Upper lobe of left lung (tissue), 6 donors: ENCODE measurements at regions not wholly inside any gene's neighbourhood (a gene's known extent, or its start where the extent isn't known, plus 50 kb on each side); places are given as distances from the start of the nearest gene placed in this dataset.

Source experiments
- ATAC-seq, 2 donors: fragments of 200-7000 bp; cut with Tn5 transposase; one replicate each; pipeline ENCODE4 v1.9.1; 2022; ENCODE audit warnings: mild to moderate bottlenecking in 2 of 2, moderate library complexity in 2 of 2; ENCODE audit not compliant: low FRiP score in 2 of 2
- DNase-seq, 2 donors: peaks; one replicate each; pipeline ENCODE4 v3.0.0-alpha.2; 2019 to 2020
- H3K27ac ChIP-seq, 4 donors: fragments of 200-600 bp; sonication (generic); one replicate each; pipeline ENCODE4 v1.5.1; 2016 to 2019
- H3K27me3 ChIP-seq, 4 donors: fragments of 200-600 bp; sonication (generic); one replicate each; pipeline ENCODE4 v1.5.1; 2017 to 2019
- H3K36me3 ChIP-seq, 4 donors: fragments of 200-600 bp; sonication (generic); one replicate each; pipeline ENCODE4 v1.5.1; 2016 to 2019
- H3K4me1 ChIP-seq, 4 donors: fragments of 200-600 bp; sonication (generic); one replicate each; pipeline ENCODE4 v1.5.1; 2018 to 2019
- H3K4me3 ChIP-seq, 4 donors: fragments of 200-600 bp; sonication (generic); one replicate each; pipeline ENCODE4 v1.5.1; 2017 to 2019; ENCODE audit warnings: mild to moderate bottlenecking in 2 of 4, moderate library complexity in 1 of 4
- H3K9me3 ChIP-seq, 4 donors: fragments of 200-600 bp; sonication (generic); one replicate each; pipeline ENCODE4 v1.5.1; 2018 to 2019
- EP300 ChIP-seq, 4 donors: sonication (generic); formaldehyde crosslinking; IDR thresholded peaks; one replicate each; pipeline ENCODE4 v1.5.1; 2017; ENCODE audit warnings: antibody characterized with exemption in 4 of 4, control low read depth in 2 of 4
- POLR2A ChIP-seq, 4 donors: fragments of 450-650 bp; IDR thresholded peaks; one replicate each; pipeline ENCODE4 v1.5.1; 2016 to 2017; ENCODE audit warnings: antibody characterized with exemption in 4 of 4, mild to moderate bottlenecking in 2 of 4
- POLR2AphosphoS5 ChIP-seq, 2 donors: sonication (generic); formaldehyde crosslinking; IDR thresholded peaks; one replicate each; pipeline ENCODE4 v1.5.1; 2017; ENCODE audit warnings: antibody characterized with exemption in 2 of 2
- WGBS, 2 donors: methylation state at CpG; one replicate each; pipeline ENCODE4 v1.1.5; 2017 to 2018; 5-methylcytosine and 5-hydroxymethylcytosine counted together
- TF ChIP-seq, protein P1 (sequence below), 6 experiments: fragments of 450-650 bp in 4 of 6; fragments of 200-600 bp in 2 of 6; sonication (generic) in 2 of 6; IDR thresholded peaks; one replicate each; pipeline ENCODE4 v1.5.1; 2016 to 2019; ENCODE audit warnings: antibody characterized with exemption in 6 of 6
- donor health status: DM: no; HTN: no; CAD: no; lungs with moderate emphysema.
- donor health status: DM: no; HTN: yes; CAD: no; lungs with severe emphysema.

DNA sequence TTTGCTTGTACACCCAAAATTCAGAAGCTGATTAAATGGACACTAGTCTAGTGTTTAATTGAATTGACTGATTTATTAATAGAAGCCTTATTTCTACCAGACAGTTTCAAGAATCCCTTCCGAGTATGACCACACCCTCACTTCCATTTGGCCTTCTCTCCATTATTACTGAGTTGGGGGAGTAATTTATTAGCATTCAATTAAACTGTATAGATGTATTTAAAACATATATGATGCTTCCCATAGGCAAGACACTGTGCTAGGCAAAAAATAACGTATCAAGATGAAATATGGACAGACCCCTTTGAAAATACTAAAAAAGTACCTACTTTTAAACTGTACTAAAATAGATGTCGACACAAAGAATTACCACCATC, 112.9 kb upstream of the PHACTR1 start:
- no peak overlapping the region for H3K4me3 ChIP-seq
- H3K4me1 ChIP-seq: peaks cover 0 to 24% (median 10%) of the 10 kb centered on the region in 4 donors
- no peak for DNase-seq
- H3K27ac ChIP-seq: no peak overlapping the region
- 64 to 66% methylated on average over 3 of the region's 3 CpGs for WGBS, 2 donors
- H3K36me3 ChIP-seq: no peaks in the 10 kb centered on the region
- TF ChIP-seq, protein P1, sequence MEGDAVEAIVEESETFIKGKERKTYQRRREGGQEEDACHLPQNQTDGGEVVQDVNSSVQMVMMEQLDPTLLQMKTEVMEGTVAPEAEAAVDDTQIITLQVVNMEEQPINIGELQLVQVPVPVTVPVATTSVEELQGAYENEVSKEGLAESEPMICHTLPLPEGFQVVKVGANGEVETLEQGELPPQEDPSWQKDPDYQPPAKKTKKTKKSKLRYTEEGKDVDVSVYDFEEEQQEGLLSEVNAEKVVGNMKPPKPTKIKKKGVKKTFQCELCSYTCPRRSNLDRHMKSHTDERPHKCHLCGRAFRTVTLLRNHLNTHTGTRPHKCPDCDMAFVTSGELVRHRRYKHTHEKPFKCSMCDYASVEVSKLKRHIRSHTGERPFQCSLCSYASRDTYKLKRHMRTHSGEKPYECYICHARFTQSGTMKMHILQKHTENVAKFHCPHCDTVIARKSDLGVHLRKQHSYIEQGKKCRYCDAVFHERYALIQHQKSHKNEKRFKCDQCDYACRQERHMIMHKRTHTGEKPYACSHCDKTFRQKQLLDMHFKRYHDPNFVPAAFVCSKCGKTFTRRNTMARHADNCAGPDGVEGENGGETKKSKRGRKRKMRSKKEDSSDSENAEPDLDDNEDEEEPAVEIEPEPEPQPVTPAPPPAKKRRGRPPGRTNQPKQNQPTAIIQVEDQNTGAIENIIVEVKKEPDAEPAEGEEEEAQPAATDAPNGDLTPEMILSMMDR (IDR thresholded peaks at IDR 0.05): peak in 1 of 6 experiments; percentile 17
- TF ChIP-seq EP300 (IDR thresholded peaks at IDR 0.05): no peak
- TF ChIP-seq POLR2AphosphoS5 (IDR thresholded peaks at IDR 0.05): no peak
- ATAC-seq: no peak
- no peaks in the 10 kb centered on the region for H3K27me3 ChIP-seq
- H3K9me3 ChIP-seq: no peaks in the 10 kb centered on the region

DNA sequence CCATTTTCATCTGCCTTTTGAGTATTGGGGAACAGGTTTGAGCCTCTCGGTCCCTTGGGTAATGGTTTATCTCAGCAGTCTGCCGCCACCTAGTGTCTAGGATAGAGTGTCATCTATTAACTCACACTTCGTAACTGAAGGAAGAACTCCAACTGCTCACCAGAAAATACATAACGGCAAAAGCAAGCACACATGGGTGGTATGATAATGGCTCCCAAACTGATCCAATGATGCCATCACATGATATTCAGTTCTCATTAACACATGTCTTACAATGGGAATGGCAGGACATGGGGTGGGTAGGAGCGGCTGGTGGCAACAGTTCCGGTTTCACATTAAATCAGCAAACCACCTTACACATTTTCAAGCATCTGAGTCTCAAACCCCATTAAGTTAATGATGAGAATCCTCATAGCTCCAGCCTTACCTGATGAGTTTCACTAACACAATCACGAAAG, 110.7 kb upstream of the PHACTR1 start:
- WGBS, 2 donors: 40 to 45% methylated on average over 7 of the region's 7 CpGs
- ATAC-seq: peak; percentile 75 to 78
- Histone ChIP-seq H3K36me3 (no peaks in the 10 kb centered on the region), H3K4me3 (no peak overlapping the region), H3K4me1 (peaks cover 0 to 25% (median 11%) of the 10 kb centered on the region in 4 donors), H3K27me3 (no peaks in the 10 kb centered on the region), H3K27ac (no peak overlapping the region), H3K9me3 (no peaks in the 10 kb centered on the region)
- TF ChIP-seq, protein P1 (IDR thresholded peaks at IDR 0.05): peak; percentile 47 to 80 (median 72)
- no peak for TF ChIP-seq POLR2A (IDR thresholded peaks at IDR 0.05)
- TF ChIP-seq POLR2AphosphoS5 (IDR thresholded peaks at IDR 0.05): no peak
- DNase-seq: peak in 1 of 2 donors; percentile 65

DNA sequence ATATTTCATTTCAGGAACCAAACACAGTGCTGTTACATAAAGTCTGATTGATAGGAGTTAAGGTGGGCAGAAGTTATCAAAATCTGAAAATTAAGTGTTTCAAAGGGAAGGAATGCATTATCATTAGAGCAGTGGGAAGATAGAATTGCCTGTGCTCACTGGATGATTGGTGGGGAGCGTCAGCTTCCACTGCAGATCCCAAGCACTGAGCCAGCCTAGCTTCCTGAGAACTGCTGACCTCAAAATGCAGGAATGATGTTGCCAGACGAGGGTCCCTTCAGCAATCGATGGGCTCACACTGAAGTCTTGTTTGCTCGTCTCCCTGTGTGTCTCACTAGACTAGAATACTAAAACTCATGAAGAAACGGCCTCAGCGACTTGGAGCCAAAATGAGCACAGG, 110.0 kb upstream of the PHACTR1 start:
- TF ChIP-seq, protein P1 (IDR thresholded peaks at IDR 0.05): no peak
- Histone ChIP-seq H3K4me3 (no peak overlapping the region), H3K4me1 (peaks cover 0 to 25% (median 11%) of the 10 kb centered on the region in 4 donors), H3K27ac (no peak overlapping the region), H3K36me3 (no peaks in the 10 kb centered on the region), H3K9me3 (no peaks in the 10 kb centered on the region), H3K27me3 (no peaks in the 10 kb centered on the region)
- ATAC-seq (no peak), DNase-seq (no peak)
- WGBS, 2 donors: 86 to 93% methylated on average over 6 of the region's 6 CpGs

DNA sequence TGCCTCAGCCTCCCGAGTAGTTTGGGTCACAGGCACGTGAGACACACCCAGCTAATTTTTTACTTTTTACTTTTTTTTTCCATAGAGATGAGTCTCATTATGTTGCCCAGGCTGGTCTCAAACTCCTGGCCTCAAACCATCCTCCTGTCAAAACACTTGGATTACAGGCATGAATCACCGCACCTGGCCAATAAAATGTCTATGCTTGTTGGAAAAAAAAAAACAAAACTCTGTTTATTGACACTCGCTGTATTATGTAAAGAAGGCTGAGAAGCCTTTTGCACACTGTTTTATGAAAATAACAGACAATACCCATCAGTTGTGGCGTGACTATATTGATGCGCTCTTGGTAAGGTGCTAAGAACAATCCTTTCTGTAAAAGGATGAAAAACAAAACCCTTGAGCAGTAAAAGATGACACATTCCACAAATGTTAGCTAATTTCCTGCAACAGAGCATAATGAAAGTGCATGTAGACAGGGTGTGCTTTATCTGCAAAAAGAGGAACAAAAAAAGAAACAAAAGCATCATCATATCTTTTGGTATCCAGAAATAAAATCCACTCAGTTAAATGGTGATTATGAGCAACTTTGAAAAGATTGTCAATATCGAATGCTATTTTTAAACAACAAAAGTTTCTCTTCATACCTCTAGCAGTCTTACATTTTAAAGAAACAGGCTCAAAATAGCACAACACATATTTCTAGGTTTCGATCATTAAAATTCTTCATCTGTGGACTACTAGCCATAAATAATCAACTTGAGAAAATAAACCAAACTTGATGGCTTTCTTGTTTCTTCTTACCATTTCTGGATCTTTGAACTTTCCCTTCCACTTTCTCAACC, 108.3 kb upstream of the PHACTR1 start:
- 63 to 69% methylated on average over 8 of the region's 8 CpGs for WGBS, 2 donors
- Histone ChIP-seq H3K27ac (peak overlapping the region in 1 of 4 donors; percentile 4), H3K4me1 (peaks cover 0 to 10% (median 4%) of the 10 kb centered on the region in 4 donors), H3K36me3 (no peaks in the 10 kb centered on the region), H3K4me3 (no peak overlapping the region), H3K27me3 (no peaks in the 10 kb centered on the region), H3K9me3 (no peaks in the 10 kb centered on the region)
- DNase-seq (no peak), ATAC-seq (peak in 1 of 2 donors; percentile 34)
- TF ChIP-seq POLR2A (IDR thresholded peaks at IDR 0.05) (no peak), POLR2AphosphoS5 (IDR thresholded peaks at IDR 0.05) (no peak), EP300 (IDR thresholded peaks at IDR 0.05) (no peak)
- TF ChIP-seq, protein P1 (IDR thresholded peaks at IDR 0.05): no peak

DNA sequence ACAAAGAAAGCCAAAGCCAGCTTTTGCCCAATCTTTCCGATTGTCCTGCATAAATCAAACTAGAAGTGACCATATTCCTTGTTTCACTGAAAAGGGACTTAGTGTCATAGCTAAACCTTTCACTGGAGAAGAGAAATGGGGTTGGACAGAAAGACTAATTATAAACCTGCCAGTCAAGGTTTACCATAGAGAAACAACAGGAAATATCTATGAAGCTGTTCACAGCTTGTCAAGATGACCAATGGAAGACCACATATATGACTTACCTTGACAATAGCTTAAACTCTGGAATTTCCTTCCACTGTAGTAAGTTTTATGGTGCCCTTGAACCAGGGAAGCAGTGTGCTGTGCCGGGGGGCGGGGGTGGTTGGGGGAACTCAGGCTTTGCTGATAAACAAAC, 107.7 kb upstream of the PHACTR1 start:
- no peak for DNase-seq
- TF ChIP-seq EP300 (IDR thresholded peaks at IDR 0.05) (no peak), POLR2A (IDR thresholded peaks at IDR 0.05) (no peak), POLR2AphosphoS5 (IDR thresholded peaks at IDR 0.05) (no peak)
- TF ChIP-seq, protein P1 (IDR thresholded peaks at IDR 0.05): no peak
- ATAC-seq: no peak
- Histone ChIP-seq H3K36me3 (no peaks in the 10 kb centered on the region), H3K9me3 (no peaks in the 10 kb centered on the region), H3K27me3 (no peaks in the 10 kb centered on the region), H3K27ac (no peak overlapping the region), H3K4me3 (no peak overlapping the region), H3K4me1 (peaks cover 0 to 10% (median 4%) of the 10 kb centered on the region in 4 donors)
- 75 to 89% methylated on average over 3 of the region's 3 CpGs for WGBS, 2 donors
